Activated effector memory CD4-positive, alpha-beta T cell treated with Interleukin-2 at 50 U/mL for 16 hours (primary cell): ENCODE measurements at regions not wholly inside any gene's neighbourhood (a gene's known extent, or its start where the extent isn't known, plus 50 kb on each side); places are given as distances from the start of the nearest gene placed in this dataset.
"Not testable (repeated sequence)": the region's sequence is repeated elsewhere in the genome, so short reads cannot be mapped to it uniquely, and the experiment has no call there.

ENCODE experiments used
- DNase-seq: peaks from one replicate; pipeline ENCODE4 v3.0.0-alpha.2; 2020

- DNase-seq, result no peak
Measured at GRCh38 chr7:131026297-131027000, 292.4 kb upstream of the KLF14 start.

DNA sequence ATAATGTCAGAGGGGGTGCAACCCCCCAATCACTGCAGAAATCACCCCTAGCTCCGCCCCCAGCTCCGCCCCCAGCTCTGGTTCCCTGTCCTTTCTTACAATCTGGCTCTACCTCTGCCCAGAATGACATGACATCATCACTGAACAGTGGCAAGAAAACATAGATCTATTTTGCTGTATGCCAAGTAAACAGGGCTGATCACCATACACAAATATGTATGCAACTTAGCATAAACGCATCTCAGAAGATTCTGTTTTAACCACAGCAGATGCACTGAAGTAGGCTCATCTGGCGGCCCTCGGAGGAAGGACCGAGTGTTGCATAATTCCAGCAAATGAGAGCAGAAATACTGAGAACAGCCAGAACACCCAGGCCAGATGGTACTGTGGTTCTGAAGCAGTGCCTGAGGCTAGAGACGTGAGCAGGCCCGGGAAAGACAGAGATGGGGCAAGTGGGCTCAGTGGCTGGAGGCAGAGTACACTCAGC lies 293.3 kb upstream of the KLF14 start:
- DNase-seq, result no peak

GRCh38 chr7:131028295-131028694 lies 294.3 kb upstream of the KLF14 start:
- no peak for DNase-seq

GRCh38 chr7:131029002-131029401 lies 295.0 kb upstream of the KLF14 start:
- DNase-seq, result no peak

DNA sequence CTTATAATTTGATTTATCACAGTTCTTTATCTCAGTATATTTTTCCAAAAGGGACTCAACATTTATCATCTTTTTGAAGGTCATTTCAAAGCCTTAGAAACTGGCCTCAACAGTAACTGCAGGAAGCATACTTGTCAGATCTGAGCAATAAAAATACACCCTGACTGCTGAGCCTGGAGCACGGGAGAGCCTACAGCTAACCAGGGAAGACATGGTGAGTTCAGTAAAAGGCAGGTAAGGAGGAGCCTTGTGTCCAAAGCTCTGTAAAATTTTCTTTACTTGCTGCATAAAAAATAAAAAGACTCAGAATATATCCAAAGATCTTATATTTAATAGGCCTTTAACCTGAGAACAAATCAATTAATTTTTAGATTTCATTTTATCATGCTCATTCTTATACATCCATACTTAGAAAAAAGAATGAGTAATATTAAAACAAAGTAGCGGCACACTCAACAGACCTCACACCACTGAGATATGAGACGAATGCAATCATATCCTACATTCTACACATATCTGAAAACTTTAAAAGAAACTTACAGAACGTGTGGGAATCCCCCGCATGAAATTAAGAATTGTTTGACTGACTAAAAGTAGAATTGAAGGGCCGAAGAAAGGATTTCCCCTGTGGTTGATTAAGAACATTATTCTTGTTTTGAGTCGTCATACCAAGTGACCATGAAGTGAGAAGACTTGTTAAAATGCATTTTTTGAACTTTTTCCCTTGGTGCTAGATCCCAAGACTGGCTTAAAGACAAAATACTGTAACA lies 296.4 kb upstream of the MKLN1 start:
- DNase-seq, result no peak

- DNase-seq, result no peak
Measured at GRCh38 chr7:131032786-131033185, 294.9 kb upstream of the MKLN1 start.

GRCh38 chr7:131034166-131034881 lies 293.4 kb upstream of the MKLN1 start:
- DNase-seq, result no peak

- no peak for DNase-seq
Measured at GRCh38 chr7:131035088-131035770, 292.4 kb upstream of the MKLN1 start.

DNA sequence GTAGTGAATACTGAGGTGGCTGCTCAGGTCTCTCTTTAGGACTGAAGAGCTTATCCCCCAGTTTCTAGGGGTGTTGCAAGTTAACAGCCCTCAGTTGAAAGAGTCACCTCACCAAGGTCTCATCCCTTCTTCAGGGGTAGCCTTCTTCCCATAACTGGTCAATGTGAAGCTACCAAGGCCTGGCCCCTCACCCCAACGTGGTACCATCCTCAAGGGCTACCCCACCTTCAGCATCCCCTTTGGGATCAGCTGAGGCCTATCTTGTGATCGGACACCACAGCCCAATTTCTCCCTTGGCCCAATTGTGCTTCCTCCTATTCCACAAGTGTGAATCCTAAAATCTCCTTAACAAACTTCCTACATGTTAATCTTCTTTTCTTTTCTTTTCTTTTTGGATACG lies 289.5 kb upstream of the MKLN1 start:
- no peak for DNase-seq

DNA sequence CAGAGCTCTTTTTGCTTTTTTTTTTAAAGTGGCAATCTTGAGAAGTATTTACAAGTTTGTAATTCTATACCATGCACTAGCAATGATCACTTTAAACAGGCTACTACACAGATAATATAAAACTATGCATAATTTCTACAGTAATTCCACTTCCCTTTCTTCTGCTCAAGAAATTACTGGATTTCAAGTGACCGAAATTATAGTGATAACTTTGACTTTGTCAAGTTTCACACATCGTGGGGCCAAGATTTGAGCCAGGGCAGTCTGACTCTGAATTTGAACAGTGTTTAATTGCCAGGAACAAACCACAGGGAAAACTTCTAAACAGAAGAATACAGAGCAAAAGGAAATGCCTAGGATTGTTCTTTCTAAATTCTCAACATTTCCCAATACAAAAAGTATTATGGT lies 288.3 kb upstream of the MKLN1 start:
- no peak for DNase-seq

GRCh38 chr7:131039836-131040235 lies 287.8 kb upstream of the MKLN1 start:
- DNase-seq, result no peak

DNA sequence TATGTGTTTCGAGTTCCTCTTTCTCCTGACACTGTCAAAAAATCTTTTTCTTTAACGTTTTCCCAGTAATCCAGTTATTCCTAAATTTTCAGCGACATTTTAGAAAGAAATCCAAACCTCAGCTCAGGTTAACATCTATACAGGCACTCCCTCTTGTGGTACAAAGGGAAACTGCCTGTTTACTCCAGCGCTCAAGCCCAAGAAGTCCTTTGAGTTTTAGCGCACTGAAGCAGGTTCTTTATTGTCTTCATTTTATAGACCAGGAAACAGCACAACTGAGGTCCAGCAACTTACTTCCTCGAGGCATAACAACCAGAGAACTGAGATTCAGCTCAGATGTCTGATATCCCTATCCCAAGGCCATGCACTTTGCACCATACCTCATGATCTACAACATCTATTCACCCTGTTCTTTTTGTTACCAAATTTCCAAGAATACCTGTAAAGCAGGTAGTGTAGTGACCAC lies 287.2 kb upstream of the MKLN1 start:
- no peak for DNase-seq

- DNase-seq, result not testable (repeated sequence)
Measured at GRCh38 chr7:131041012-131041695, 286.5 kb upstream of the MKLN1 start.

DNA sequence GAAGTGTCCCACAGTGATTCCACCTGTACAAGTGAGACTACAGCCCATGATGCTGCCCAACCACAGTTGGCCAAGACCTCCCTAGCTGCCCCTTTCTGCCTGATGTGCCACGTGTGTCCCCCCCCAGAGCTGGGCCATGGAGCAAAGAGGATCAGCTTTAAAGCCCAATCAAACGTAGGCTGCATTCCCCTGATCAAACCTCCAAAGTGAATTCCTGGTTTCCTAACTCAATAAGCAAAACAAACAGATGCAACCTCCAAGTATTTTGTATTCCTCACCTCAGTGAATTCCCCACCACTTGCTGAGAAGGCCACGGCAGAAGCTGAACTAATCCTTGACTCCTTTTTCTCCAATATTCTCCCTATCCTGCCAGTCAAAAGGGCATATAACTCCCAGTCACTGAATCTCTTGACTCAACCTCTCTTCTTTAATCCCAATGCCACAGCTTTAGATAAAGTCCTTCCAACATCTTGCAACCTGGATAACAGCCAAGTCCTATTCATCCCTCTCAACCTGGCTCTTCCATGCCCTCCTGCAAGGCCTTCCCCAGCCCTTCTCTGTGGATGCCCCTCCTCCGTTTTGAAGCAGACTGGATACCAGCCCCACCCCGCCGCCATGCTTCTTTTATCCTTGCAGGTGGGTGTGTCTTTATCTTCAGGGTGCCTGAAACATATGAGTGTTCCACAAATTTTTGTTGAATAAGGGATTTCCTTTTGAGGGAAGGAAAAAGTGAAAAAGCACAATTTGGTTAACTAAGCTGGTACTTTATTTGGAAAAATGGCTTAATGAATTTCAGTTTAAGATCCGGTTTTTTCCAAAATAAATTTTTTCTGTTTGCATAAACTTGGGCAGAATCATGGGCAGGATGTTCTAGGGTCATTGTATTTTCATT lies 285.2 kb upstream of the MKLN1 start:
- DNase-seq, result no peak

GRCh38 chr7:131045526-131045925 lies 282.1 kb upstream of the MKLN1 start:
- DNase-seq, result no peak

GRCh38 chr7:131046246-131046645 lies 281.4 kb upstream of the MKLN1 start:
- no peak for DNase-seq

DNA sequence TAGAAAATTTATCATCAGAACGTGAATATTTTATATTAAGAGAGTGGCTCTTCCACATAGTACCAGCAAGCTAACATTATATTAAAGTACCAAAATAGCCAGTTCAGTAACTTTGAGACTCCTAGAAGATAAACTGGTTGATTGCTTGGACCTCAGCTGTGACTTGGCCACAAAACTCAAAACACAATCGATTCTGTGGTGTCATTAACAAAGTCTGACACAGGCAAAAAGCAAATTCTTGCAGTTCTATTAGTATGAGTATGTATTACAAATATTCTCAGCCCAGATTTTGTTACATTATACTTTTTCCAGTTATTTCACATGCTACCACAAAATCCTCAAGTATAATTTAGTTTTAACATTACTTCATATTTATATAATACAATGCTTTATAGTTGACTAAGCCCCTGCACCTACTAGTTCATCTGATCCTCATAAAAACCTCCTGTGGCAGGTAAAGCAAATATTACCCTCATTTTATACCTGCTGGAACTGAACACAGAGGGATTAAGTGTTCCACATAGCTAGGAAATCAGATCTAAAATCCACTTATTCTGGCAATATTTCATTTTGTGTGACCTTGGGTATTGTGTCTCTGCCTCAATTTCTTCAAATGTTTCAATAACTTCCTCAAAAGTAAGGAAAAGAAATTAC lies 279.9 kb upstream of the MKLN1 start:
- no peak for DNase-seq

GRCh38 chr7:131051304-131051703 lies 276.4 kb upstream of the MKLN1 start:
- no peak for DNase-seq

DNA sequence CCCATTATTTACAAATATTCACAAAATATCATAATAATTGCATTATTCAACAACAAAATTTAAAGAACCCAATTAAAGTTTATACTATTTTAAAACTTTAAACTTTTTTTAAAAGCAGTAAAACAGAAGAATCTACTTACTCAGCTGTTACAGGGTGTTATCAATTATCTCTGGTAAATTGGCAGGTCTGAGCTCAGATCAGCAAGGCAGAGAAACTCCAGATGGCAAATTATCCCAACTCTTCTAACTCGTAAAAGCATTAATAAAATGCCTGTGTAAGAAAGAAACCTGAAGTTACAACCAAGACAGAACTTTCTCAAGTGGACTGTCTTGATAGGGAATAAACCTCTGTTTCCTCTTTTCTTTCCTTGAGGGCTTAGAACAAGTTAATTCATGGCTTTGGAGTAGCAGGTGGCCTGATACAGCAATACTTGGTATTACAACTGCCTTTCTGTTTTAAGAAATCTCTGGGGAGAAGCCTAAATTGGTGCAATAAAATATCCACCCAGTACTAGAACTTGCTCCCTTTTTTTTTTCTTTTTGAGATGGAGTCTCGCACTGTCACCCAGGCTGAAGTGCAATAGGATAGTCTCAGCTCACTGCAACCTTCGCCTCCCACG lies 275.3 kb upstream of the MKLN1 start:
- DNase-seq, result no peak

DNA sequence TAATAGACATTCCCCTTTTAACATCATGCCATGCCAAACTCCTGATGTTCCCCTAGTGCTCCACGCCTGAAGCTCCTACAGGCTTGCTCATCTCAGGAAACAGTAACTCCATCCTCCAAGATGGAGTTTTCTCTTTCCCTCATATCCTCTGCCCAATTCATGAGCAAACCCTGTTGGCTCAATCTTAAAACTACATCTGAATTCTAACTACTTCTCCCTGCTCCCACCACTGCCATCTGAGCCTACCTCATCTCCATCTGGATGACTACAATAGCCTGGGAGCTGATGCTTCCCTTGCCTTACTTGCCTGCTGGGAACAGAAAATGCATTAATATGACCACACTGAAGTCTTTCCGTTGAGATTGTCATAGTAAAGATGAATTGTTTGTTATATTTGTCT lies 271.7 kb upstream of the MKLN1 start:
- no peak for DNase-seq
